ENCODE measurements at regions not wholly inside any gene's neighbourhood (a gene's known extent, or its start where the extent isn't known, plus 50 kb on each side); places are given as distances from the start of the nearest gene placed in this dataset.

GRCh38 chr1:60984062-60984799, 98.1 kb upstream of the NFIA start:
- no peak for DNase-seq

GRCh38 chr1:60983701-60984061, 98.7 kb upstream of the NFIA start:
- DNase-seq: no peak

GRCh38 chr1:60982539-60982938, 99.8 kb upstream of the NFIA start:
- no peak for DNase-seq

GRCh38 chr1:60981357-60981756, 101.0 kb upstream of the NFIA start:
- no peak for DNase-seq

- DNase-seq: peak; percentile 1
Measured at GRCh38 chr1:60978421-60979357, 103.7 kb upstream of the NFIA start.

- no peak for DNase-seq
Measured at GRCh38 chr1:60977661-60978060, 104.7 kb upstream of the NFIA start.

GRCh38 chr1:60974524-60975372, 107.6 kb upstream of the NFIA start:
- no peak for DNase-seq

GRCh38 chr1:60973668-60974067, 108.7 kb upstream of the NFIA start:
- DNase-seq: no peak

- DNase-seq: no peak
Measured at GRCh38 chr1:60972841-60973364, 109.5 kb upstream of the NFIA start.

GRCh38 chr1:60971330-60971729, 111.0 kb upstream of the NFIA start:
- no peak for DNase-seq

GRCh38 chr1:60969971-60970509, 112.3 kb upstream of the NFIA start:
- DNase-seq: no peak

- no peak for DNase-seq
Measured at GRCh38 chr1:60965280-60965854, 117.0 kb upstream of the NFIA start.

GRCh38 chr1:60963167-60963940, 119.0 kb upstream of the NFIA start:
- DNase-seq: no peak

GRCh38 chr1:60960891-60961461, 121.4 kb upstream of the NFIA start:
- DNase-seq: no peak

GRCh38 chr1:60959701-60960100, 122.7 kb upstream of the NFIA start:
- DNase-seq: no peak

GRCh38 chr1:60958001-60958400, 124.4 kb upstream of the NFIA start:
- DNase-seq: no peak

GRCh38 chr1:60956520-60956919, 125.8 kb upstream of the NFIA start:
- DNase-seq: no peak

GRCh38 chr1:60952612-60953111, 129.7 kb upstream of the NFIA start:
- no peak for DNase-seq

- no peak for DNase-seq
Measured at GRCh38 chr1:60950224-60951063, 131.9 kb upstream of the NFIA start.

GRCh38 chr1:60949826-60950197, 132.5 kb upstream of the NFIA start:
- DNase-seq: no peak
